NCI-H1694 treated with DMSO at 0.1 percent for 48 hours (cell line): ENCODE measurements at regions not wholly inside any gene's neighbourhood (a gene's known extent, or its start where the extent isn't known, plus 50 kb on each side); places are given as distances from the start of the nearest gene placed in this dataset.
"Not testable (repeated sequence)": the region's sequence is repeated elsewhere in the genome, so short reads cannot be mapped to it uniquely, and the experiment has no call there.

Source experiments
- DNase-seq: peaks from one replicate; lab custom pipeline; 2025; lab: John Stamatoyannopoulos, UW

DNA sequence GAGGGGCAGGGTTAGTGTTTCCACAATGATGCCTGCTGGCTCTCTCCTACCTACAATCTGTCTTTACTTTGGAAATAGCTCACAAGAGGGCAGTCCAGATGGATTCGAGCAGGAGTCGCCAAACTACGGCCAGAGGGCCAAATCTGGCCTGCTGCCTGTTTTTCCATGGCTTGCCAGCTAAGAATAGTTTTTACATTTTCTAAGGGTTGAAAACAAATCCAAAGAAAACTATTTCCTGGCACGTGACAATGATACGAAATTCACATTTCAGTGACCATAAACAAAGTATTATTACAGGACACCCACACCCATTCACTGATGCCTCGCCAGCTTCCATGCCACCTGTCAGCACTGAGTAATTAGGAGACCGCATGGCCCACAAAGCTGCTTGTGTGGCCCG, 162.9 kb upstream of the WWC1 start:
- no peak for DNase-seq

DNA sequence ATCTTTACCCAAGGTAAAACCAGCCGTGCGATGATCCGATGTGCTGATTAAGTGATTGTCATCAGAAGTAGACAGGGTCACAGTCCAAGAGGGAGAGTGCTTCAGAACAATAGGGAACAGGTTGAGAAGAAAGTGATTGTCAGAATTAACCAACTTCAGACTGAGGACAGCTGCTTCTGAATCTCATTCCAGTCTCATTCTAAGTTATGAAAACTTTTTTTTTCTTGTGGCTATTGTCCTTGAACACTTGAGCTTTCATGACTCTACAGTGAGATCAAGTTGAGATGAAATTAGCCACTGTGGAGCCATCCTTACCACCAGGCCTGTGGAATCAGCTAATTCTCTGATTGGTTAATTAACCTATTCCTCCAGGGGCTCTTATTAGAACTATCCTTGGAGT, 159.9 kb upstream of the WWC1 start:
- DNase-seq = no peak

DNA sequence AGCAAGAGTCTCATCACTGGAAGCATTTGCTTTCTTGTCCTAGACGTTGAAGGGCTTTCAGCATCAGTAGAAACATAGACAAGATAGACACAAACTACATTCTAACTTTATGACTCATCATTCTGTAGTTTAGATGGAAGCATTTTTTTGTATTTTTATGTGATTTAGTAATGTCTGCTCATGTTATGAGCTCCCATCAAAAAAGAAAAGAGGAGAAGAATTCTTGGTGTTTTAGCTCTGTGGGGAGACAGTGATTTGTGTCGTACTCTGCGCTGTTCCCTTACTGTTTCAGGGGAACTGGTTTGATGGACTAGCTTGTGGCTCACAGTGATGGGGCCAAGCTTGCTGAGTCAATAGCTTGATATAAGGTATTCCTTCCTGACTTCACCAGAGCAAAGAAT, 159.2 kb upstream of the WWC1 start:
- DNase-seq = no peak

DNA sequence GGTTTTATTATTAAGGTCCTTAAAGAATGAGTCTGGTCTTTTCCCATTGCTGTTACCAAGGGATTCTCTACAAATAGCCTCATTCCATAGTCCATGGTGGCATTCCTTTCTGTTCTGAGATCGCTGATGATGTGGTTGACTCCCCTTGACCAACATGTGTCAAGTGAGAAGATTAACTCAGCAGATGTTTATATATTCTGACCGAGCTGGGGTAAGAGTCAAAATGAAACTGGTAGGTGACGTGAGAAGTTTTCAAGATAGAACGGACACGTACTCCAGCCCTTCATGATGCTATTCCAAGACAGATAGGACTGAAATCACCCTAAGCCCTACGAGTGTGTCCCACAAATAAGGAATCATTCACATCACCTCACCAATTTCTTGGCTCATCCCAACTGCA, 155.5 kb upstream of the WWC1 start:
- DNase-seq = no peak

- no peak for DNase-seq
Observed at GRCh38 chr5:168136340-168136739, 155.1 kb upstream of the WWC1 start.

- no peak for DNase-seq
Observed at GRCh38 chr5:168137265-168137664, 154.2 kb upstream of the WWC1 start.

DNA sequence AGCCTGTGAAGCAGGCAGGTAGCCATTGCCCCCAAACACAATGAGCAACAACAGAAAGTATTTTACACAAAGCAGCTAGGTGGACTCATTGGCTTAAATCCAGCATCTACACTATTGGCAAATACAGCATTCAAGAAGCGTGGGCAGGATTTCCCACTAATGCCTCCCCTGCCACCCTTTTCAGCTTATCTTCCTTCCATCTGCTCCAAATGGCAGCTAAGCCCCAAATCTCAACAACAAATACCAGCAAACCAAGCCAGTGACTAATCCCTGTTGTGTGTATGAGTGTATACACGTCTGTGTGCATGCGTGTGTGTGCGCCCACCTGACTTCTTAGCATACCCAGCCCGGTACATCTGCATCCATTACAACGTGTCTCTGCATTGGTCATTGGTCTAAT, 151.2 kb upstream of the WWC1 start:
- DNase-seq = no peak

DNA sequence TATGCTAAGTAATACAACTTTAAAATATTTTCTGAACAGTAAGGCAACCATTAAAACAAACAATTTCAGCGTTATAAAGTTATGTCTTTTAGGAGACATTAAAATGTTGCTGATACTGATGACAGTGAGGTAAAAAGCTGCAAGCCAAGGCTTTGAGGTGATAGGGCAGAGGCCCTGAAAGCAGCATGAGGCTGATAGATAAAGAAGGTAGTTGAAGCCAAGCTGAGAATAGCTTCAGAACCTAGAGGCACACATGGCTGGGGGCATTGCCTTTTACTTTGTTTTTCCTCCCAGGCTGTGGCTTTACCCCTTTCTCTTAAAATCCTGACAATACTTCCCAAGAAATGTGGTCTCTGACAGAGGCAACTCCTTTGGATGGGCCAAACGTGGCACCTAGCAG, 149.0 kb upstream of the WWC1 start:
- no peak for DNase-seq

GRCh38 chr5:168143521-168143920, 147.9 kb upstream of the WWC1 start:
- not testable (repeated sequence) for DNase-seq

DNA sequence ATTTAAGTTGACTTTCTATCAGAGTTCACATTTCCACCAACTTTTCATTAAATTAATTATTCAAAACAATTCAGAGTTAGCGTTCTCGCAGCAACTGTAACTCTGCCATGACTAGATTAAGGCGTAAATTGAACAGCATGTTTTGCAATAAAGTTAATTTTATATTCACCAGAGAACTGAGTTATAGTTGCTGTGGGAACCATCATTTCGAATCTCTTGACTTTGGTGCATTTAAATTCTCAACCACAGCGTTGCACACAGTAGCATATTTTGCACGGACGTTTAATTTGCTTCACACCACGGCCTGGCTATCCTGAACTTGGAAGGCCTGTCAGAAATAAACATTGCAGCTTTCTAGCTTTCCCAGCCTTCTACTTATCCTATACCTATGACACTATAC, 144.3 kb upstream of the WWC1 start:
- DNase-seq = no peak

DNA sequence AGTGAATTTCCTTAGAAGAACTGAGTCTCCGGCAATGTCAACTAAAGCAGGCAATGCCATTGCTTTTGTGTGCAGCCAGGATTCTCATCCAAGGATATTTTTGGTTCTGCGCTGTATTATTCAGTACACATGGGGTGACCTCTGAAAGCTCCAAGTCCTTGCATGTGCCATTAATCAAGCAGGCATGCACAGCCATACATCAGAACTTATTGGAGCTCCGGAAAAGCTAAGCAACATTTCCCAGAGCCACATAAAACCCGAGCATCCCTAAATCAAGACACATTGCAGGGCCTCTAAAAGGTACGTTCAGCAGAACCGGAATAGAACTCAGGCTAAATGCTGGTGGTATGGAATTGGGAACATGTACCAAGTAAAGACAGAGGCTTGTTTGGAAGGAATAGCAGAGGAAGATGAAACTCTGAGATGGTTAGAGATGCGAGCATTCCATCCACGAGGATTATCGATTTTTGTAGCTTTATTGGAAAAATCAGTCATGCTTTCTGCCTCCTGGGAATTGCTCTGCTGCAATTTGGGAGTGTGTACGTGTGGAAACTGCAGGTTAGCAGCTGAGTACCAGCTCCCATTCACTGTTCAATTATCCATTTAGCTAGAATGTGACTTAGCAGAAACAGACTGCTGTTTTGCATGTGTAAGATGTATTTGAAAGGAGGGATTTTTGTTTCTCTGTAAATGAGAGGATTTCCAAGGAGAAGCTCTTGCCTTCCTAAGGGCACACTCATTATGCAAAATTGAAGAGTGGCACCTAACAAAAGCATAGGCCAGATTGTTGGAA, 143.7 kb upstream of the WWC1 start:
- DNase-seq = no peak

GRCh38 chr5:168151041-168151440, 140.4 kb upstream of the WWC1 start:
- no peak for DNase-seq

DNA sequence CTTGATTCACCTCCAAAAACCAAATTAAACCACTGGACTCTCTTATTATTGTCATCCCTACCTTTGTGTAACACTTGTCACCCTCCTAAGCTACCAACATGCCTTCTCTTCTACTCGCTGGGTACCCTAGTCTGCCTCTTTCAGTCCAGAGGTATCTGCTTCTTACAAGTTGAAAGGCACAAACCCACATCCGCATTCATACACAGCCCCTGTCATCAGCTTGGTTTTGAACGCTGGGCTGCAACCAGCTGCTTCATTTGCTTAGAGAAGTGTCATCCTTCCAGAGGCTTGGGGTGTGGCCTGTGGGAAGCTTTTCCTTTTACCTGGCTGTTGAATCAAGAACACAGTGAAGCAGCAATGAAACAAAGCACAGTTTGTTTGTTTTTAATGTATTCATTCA, 138.8 kb upstream of the WWC1 start:
- DNase-seq = no peak

- no peak for DNase-seq
Observed at GRCh38 chr5:168153263-168153875, 138.1 kb upstream of the WWC1 start.

- DNase-seq = no peak
Observed at GRCh38 chr5:168153876-168154270, 137.6 kb upstream of the WWC1 start.

DNA sequence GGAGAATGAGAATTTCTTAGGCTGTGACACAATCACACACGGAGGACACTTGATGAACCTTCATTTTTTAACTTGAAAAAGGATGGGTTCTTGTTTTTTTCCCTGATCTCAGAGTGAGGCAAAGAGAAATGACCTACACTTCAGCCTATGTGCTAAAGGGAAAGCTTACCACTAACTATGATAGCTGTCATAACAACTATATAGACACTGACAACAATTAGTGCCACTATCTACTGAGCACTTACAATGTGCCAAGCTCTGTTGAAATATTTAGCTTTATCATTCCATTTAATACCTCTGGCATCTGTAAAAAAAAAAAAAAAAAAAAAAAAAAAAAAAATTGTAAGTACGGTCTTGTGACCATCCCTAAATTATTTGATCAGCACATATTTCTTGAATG, 135.9 kb upstream of the WWC1 start:
- no peak for DNase-seq

GRCh38 chr5:168156170-168156569, 135.3 kb upstream of the WWC1 start:
- peak; percentile 80 for DNase-seq

DNA sequence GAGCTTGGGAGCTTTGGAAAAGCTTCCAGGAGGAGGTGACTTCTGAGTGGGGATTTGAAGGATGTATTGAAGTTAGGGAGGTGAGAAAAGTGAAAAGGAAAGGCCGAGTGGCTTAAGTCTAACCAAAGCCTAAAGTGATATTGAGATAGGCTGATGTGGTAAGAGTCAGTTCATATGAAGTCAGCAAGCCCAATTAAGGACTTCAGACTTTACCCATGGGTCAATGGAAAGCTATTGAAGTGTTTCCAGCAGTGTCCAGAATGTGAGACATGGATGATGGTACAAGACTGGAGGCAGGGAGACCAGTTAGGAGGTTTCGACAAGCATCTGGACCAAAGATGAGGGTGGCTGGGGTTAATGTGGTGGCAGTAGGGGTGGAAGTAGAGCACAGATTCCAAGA, 134.3 kb upstream of the WWC1 start:
- no peak for DNase-seq

- peak; percentile 6 for DNase-seq
Observed at GRCh38 chr5:168159425-168159824, 132.0 kb upstream of the WWC1 start.

DNA sequence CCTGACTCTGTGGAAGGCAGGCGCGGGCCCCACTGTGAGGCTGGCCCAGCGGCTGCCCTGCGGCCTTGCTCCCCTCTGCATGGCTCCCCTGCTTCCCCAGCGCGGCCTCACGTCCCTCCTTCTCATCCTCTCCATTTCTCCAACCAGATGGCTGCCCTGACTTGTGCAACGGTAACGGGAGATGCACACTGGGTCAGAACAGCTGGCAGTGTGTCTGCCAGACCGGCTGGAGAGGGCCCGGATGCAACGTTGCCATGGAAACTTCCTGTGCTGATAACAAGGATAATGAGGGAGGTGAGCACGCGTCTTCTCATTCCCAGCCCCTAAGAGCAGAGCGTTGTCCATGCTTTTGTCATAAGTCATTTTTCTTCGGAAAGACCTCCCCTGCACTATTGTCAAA, 129.0 kb upstream of the WWC1 start:
- peak; percentile 92 for DNase-seq

DNA sequence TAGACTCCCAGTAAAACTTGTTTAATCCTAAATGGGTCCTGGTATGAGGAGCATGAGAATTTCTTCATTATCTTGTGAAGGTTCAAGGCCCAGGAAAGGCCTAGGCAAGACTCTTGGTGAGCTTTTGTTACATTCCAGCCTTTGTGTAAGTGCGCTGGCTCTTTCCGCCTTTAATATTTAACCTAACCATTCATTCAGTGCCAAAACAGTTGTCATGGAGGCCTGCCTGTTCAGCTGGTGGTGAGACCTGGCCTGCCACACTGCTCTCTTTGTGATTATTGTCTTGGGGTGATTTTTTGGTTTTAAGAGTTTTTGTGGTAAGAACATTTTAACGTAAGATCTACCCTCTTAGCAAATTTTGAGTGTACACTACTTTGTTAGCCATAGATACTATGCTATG, 127.5 kb upstream of the WWC1 start:
- DNase-seq = no peak

- peak; percentile 45 for DNase-seq
Observed at GRCh38 chr5:168165221-168165914, 126.1 kb upstream of the WWC1 start.

DNA sequence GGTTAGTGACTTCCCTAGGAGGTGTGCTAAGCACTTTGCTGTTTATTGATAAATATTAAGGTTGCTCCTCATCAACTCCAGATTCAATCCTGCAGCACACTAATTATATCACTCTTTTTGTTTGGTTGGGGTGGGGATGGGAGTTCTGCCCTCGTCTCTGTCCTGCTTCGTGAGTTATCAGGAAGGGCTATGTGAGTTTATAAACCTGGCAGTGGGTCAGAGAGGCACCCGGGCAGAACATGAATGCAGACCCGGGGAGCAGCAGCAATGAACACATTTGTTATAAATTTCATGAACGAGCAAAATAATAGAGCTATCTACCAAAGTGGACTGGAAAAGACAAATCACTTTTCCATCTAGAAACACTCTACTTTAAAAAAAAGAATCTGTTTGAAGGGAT, 125.5 kb upstream of the WWC1 start:
- no peak for DNase-seq
